HCT116 (cell line): ENCODE measurements at regions not wholly inside any gene's neighbourhood (a gene's known extent, or its start where the extent isn't known, plus 50 kb on each side); places are given as distances from the start of the nearest gene placed in this dataset.

ENCODE experiments used
- ATAC-seq: fragments of 200-7000 bp; cut with Tn5 transposase; 2 replicates; pipeline ENCODE4 v1.9.1; 2020; ENCODE audit warnings: mild to moderate bottlenecking, moderate library complexity
- BruUV-seq: library from RNA; stranded (reverse); fragments of 400-500 nt; replicated peaks from 2 replicates; lab custom pipeline; 2021; lab: Mats Ljungman, UMichigan
- CTCF ChIA-PET: fragments of 300-600 bp; sonication (Branson Sonifier 250); formaldehyde crosslinking; loops from one replicate; lab custom pipeline; 2021; ENCODE audit warnings: antibody characterized with exemption; lab: Charles Lee
- POLR2A ChIA-PET: fragments of 300-600, 350-600 bp; sonication (Branson Sonifier 250); formaldehyde crosslinking; loops from one replicate; lab custom pipeline; 2021; ENCODE audit warnings: antibody characterized with exemption; lab: Charles Lee
- RAD21 ChIA-PET, 2 experiments: fragments of 300-600 bp; sonication (Branson Sonifier 250); formaldehyde crosslinking; loops; one replicate each; lab custom pipeline; 2023; ENCODE audit warnings: low total read pairs in 2 of 2; ENCODE audit not compliant: uncharacterized antibody in 2 of 2, unreplicated experiment in 2 of 2, low non-redundant PET in 1 of 2; lab: Charles Lee
- DNase-seq: peaks from one replicate; pipeline ENCODE4 v3.0.0-alpha.2; 2010; ENCODE audit warnings: low read depth, low spot score
- H2AFZ ChIP-seq: fragments of 200-600 bp; shearing (Covaris generic), sonication (generic); 2 replicates; pipeline ENCODE4 v1.6.1; 2017; ENCODE audit warnings: low read depth, mixed run types, mixed read lengths, antibody characterized with exemption, low read length; ENCODE audit not compliant: poor library complexity, severe bottlenecking
- H3K27ac ChIP-seq: 2 replicates; pipeline ENCODE4 v1.5.1; 2012; ENCODE audit warnings: low read depth, low read length
- H3K27me3 ChIP-seq: fragments of 200-600 bp; sonication (generic); 2 replicates; pipeline ENCODE4 v1.6.1; 2016; ENCODE audit warnings: mixed run types, low read length, mixed read lengths; ENCODE audit not compliant: insufficient read depth
- H3K36me3 ChIP-seq, 2 experiments: fragments of 200-500 bp in 1 of 2; fragments of 200-600 bp in 1 of 2; sonication (Bioruptor generic) in 1 of 2; sonication (generic) in 1 of 2; 2 replicates each; pipeline versions ENCODE4 v1.5.1 to v1.6.1; 2014 to 2016; ENCODE audit warnings: low read length in 2 of 2, inconsistent platforms in 1 of 2, mixed read lengths in 1 of 2, mixed run types in 1 of 2; ENCODE audit not compliant: insufficient read depth in 2 of 2, control insufficient read depth in 1 of 2
- H3K4me1 ChIP-seq, 2 experiments: fragments of 200-600 bp in 1 of 2; sonication (generic) in 1 of 2; 2 replicates each; pipeline versions ENCODE4 v1.5.1 to v1.6.1; 2012 to 2017; ENCODE audit warnings: low read length in 2 of 2, inconsistent platforms in 1 of 2, mild to moderate bottlenecking in 1 of 2, mixed read lengths in 1 of 2, mixed run types in 1 of 2, moderate library complexity in 1 of 2; ENCODE audit not compliant: insufficient read depth in 2 of 2, control insufficient read depth in 1 of 2
- H3K4me2 ChIP-seq: fragments of 200-600 bp; sonication (generic); 2 replicates; pipeline ENCODE4 v1.6.1; 2017; ENCODE audit warnings: mixed run types, low read length, mixed read lengths
- H3K4me3 ChIP-seq, 2 experiments: fragments of 200-600 bp in 1 of 2; sonication (generic) in 1 of 2; replicated peaks in 1 of 2; 2 replicates each; pipeline ENCODE4 v1.5.1; 2011 to 2016; ENCODE audit warnings: low read length in 2 of 2, control low read depth in 1 of 2, low read depth in 1 of 2, mild to moderate bottlenecking in 1 of 2, mixed read lengths in 1 of 2, mixed run types in 1 of 2
- H3K79me2 ChIP-seq: fragments of 200-600 bp; sonication (generic); 2 replicates; pipeline ENCODE4 v1.6.1; 2017; ENCODE audit warnings: mild to moderate bottlenecking, mixed run types, low read length, moderate library complexity, mixed read lengths; ENCODE audit not compliant: insufficient read depth
- H3K9ac ChIP-seq: fragments of 200-600 bp; sonication (generic); 2 replicates; pipeline ENCODE4 v1.6.1; 2016; ENCODE audit warnings: low read length, mixed read lengths
- H3K9me2 ChIP-seq: fragments of 200-600 bp; sonication (generic), shearing (Covaris generic); 2 replicates; pipeline ENCODE4 v1.6.1; 2017; ENCODE audit warnings: mixed run types, mild to moderate bottlenecking, moderate library complexity; ENCODE audit not compliant: insufficient read depth
- H3K9me3 ChIP-seq, 2 experiments: fragments of 200-500 bp in 1 of 2; fragments of 200-600 bp in 1 of 2; sonication (Bioruptor generic) in 1 of 2; sonication (generic) in 1 of 2; 2 replicates each; pipeline ENCODE4 v1.6.1; 2014 to 2017; ENCODE audit warnings: low read length in 2 of 2, mixed read lengths in 2 of 2, inconsistent platforms in 1 of 2, low read depth in 1 of 2, mild to moderate bottlenecking in 1 of 2, mixed run types in 1 of 2, moderate library complexity in 1 of 2; ENCODE audit not compliant: control insufficient read depth in 1 of 2, insufficient read depth in 1 of 2
- H4K20me1 ChIP-seq: fragments of 200-600 bp; sonication (generic), shearing (Covaris generic); 2 replicates; pipeline ENCODE4 v1.6.1; 2017; ENCODE audit warnings: mixed run types, mild to moderate bottlenecking, moderate library complexity; ENCODE audit not compliant: insufficient read depth
- CBX3 ChIP-seq: IDR thresholded peaks from 2 replicates; pipeline ENCODE4 v1.6.1; 2012; ENCODE audit warnings: low read depth
- CEBPB ChIP-seq: IDR thresholded peaks from 2 replicates; pipeline ENCODE4 v1.6.1; 2012; ENCODE audit warnings: low read depth
- EGR1 ChIP-seq: IDR thresholded peaks from 2 replicates; pipeline ENCODE4 v1.6.1; 2012; ENCODE audit warnings: low read depth
- EZH2phosphoT487 ChIP-seq: fragments of 200-600 bp; IDR thresholded peaks from 2 replicates; pipeline ENCODE4 v1.6.1; 2018; ENCODE audit warnings: antibody characterized with exemption, borderline replicate concordance
- JUND ChIP-seq: IDR thresholded peaks from 2 replicates; pipeline ENCODE4 v1.6.1; 2012
- RAD21 ChIP-seq: IDR thresholded peaks from 2 replicates; pipeline ENCODE4 v1.6.1; 2012; ENCODE audit warnings: low read depth, mild to moderate bottlenecking
- SP1 ChIP-seq: IDR thresholded peaks from 2 replicates; pipeline ENCODE4 v1.6.1; 2012; ENCODE audit warnings: low read depth
- SRF ChIP-seq: IDR thresholded peaks from 2 replicates; pipeline ENCODE4 v1.6.1; 2012; ENCODE audit warnings: low read depth
- intact Hi-C: fragments of 100-400 bp; cut with micrococcal nuclease; formaldehyde crosslinking; loops from 2 replicates; pipeline ENCODE4 v1.10.0; 2022
- TF ChIP-seq, protein P1 (sequence below): IDR thresholded peaks from 2 replicates; pipeline ENCODE4 v1.6.1; 2012; ENCODE audit warnings: low read depth
- TF ChIP-seq, protein P2 (sequence below): IDR thresholded peaks from 2 replicates; pipeline ENCODE4 v1.6.1; 2011; ENCODE audit warnings: mild to moderate bottlenecking, low read length, moderate library complexity; ENCODE audit not compliant: insufficient replicate concordance; ENCODE audit errors: extremely low read depth

DNA sequence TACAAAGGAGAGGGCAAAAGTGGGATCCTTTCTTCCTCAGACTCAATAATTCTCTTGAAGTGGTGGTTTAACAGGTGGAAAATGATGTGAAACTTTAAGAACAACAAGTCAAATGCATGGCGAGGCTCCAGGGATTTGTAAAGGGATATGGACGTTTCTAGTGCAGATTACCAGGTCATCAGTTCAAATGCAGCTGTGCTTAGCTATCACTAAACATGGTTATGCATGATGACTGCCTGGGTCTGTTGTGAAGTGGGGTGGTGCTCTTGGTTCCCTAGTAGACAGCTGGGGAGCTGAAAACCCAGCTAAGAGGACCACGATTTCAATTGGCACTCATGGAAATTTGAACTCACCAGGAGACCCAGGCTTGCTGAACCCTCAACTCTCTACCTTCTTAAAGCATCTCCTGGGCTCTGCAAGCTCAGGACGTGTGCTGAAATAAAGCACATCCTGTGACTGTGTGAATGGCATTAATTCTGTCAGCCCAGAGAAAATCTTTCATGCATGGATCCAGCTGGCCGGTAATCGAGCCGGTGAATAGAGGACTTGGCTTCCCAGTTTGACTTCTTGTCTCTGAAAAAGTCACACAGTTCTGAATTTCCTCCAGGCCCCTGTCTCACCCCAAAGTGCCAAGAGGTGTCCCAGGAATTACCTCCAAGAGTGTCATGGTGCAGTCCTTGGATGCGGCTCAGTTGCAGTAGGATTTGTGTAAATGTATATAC, 146.1 kb downstream of the MTX2 start:
- intact Hi-C loops: no loop called here
- ATAC-seq (no peak), DNase-seq (no peak)
- no peak overlapping the region for H3K4me2 ChIP-seq
- ChIA-PET CTCF (no interaction called here), RAD21 (no interaction called here), POLR2A (no interaction called here)
- no peaks in the 10 kb centered on the region for H3K9me3 ChIP-seq
- TF ChIP-seq JUND (no peak), CBX3 (no peak), EGR1 (no peak), SRF (no peak), CEBPB (no peak), EZH2phosphoT487 (no peak), SP1 (no peak), RAD21 (no peak)
- TF ChIP-seq, protein P1, sequence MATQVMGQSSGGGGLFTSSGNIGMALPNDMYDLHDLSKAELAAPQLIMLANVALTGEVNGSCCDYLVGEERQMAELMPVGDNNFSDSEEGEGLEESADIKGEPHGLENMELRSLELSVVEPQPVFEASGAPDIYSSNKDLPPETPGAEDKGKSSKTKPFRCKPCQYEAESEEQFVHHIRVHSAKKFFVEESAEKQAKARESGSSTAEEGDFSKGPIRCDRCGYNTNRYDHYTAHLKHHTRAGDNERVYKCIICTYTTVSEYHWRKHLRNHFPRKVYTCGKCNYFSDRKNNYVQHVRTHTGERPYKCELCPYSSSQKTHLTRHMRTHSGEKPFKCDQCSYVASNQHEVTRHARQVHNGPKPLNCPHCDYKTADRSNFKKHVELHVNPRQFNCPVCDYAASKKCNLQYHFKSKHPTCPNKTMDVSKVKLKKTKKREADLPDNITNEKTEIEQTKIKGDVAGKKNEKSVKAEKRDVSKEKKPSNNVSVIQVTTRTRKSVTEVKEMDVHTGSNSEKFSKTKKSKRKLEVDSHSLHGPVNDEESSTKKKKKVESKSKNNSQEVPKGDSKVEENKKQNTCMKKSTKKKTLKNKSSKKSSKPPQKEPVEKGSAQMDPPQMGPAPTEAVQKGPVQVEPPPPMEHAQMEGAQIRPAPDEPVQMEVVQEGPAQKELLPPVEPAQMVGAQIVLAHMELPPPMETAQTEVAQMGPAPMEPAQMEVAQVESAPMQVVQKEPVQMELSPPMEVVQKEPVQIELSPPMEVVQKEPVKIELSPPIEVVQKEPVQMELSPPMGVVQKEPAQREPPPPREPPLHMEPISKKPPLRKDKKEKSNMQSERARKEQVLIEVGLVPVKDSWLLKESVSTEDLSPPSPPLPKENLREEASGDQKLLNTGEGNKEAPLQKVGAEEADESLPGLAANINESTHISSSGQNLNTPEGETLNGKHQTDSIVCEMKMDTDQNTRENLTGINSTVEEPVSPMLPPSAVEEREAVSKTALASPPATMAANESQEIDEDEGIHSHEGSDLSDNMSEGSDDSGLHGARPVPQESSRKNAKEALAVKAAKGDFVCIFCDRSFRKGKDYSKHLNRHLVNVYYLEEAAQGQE: no peak
- TF ChIP-seq, protein P2, sequence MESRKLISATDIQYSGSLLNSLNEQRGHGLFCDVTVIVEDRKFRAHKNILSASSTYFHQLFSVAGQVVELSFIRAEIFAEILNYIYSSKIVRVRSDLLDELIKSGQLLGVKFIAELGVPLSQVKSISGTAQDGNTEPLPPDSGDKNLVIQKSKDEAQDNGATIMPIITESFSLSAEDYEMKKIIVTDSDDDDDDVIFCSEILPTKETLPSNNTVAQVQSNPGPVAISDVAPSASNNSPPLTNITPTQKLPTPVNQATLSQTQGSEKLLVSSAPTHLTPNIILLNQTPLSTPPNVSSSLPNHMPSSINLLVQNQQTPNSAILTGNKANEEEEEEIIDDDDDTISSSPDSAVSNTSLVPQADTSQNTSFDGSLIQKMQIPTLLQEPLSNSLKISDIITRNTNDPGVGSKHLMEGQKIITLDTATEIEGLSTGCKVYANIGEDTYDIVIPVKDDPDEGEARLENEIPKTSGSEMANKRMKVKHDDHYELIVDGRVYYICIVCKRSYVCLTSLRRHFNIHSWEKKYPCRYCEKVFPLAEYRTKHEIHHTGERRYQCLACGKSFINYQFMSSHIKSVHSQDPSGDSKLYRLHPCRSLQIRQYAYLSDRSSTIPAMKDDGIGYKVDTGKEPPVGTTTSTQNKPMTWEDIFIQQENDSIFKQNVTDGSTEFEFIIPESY: no peak
- H3K27ac ChIP-seq: no peak overlapping the region
- BruUV-seq: no TSS peak
- no peak overlapping the region for H3K9ac ChIP-seq
- no peaks in the 10 kb centered on the region; the same call in 1 of the 2 replicates for H3K27me3 ChIP-seq
- H2AFZ ChIP-seq: no peak overlapping the region
- H3K79me2 ChIP-seq: no peaks in the 10 kb centered on the region
- no peaks in the 10 kb centered on the region for H4K20me1 ChIP-seq
- no peak overlapping the region for H3K4me3 ChIP-seq
- no peaks in the 10 kb centered on the region for H3K9me2 ChIP-seq
- no peaks in the 10 kb centered on the region for H3K36me3 ChIP-seq
- H3K4me1 ChIP-seq: peaks cover 0 to 6% of the 10 kb centered on the region in 2 experiments; a peak in 1 of 4 replicates
